ENCODE measurements at regions not wholly inside any gene's neighbourhood (a gene's known extent, or its start where the extent isn't known, plus 50 kb on each side); places are given as distances from the start of the nearest gene placed in this dataset.

- TF ChIP-seq POLR2A (IDR thresholded peaks at IDR 0.05) (no peak), CTCF (IDR thresholded peaks at IDR 0.05) (no peak)
- Histone ChIP-seq H3K36me3 (no peaks in the 10 kb centered on the region), H3K4me3 (no peak overlapping the region), H3K27ac (no peak overlapping the region), H3K4me1 (no peaks in the 10 kb centered on the region), H3K9me3 (no peaks in the 10 kb centered on the region), H3K27me3 (no peaks in the 10 kb centered on the region)
- intact Hi-C loops (cut with DNase I), result no loop called here
- WGBS, 4 donors, result 67 to 74% (median 69%) methylated on average over 2 of the region's 2 CpGs
- DNase-seq (no peak), ATAC-seq (no peak)
Measured at GRCh38 chr4:22187203-22187820, 238.7 kb upstream of the KCNIP4 start.

GRCh38 chr4:22181736-22182135 lies 233.2 kb upstream of the KCNIP4 start:
- ATAC-seq (no peak), DNase-seq (no peak)
- Histone ChIP-seq H3K9me3 (no peaks in the 10 kb centered on the region), H3K27ac (no peak overlapping the region), H3K4me1 (no peaks in the 10 kb centered on the region), H3K27me3 (no peaks in the 10 kb centered on the region), H3K36me3 (no peaks in the 10 kb centered on the region), H3K4me3 (no peak overlapping the region)
- TF ChIP-seq POLR2A (IDR thresholded peaks at IDR 0.05) (no peak), CTCF (IDR thresholded peaks at IDR 0.05) (no peak)
- intact Hi-C loops (cut with DNase I), result no loop called here

- TF ChIP-seq CTCF (IDR thresholded peaks at IDR 0.05), result no peak
- TF ChIP-seq POLR2A (IDR thresholded peaks at IDR 0.05), result no peak
Measured at GRCh38 chr4:22179124-22179874, 230.7 kb upstream of the KCNIP4 start.

GRCh38 chr4:22174640-22175039 lies 226.1 kb upstream of the KCNIP4 start:
- H3K4me3 ChIP-seq, result no peak overlapping the region
- H3K9me3 ChIP-seq, result no peaks in the 10 kb centered on the region
- no peaks in the 10 kb centered on the region for H3K27me3 ChIP-seq
- DNase-seq (no peak), ATAC-seq (no peak)
- H3K36me3 ChIP-seq, result no peaks in the 10 kb centered on the region
- no peak for TF ChIP-seq POLR2A (IDR thresholded peaks at IDR 0.05)
- no peak for TF ChIP-seq CTCF (IDR thresholded peaks at IDR 0.05)
- 62 to 74% (median 69%) methylated on average over 1 of the region's 1 CpG for WGBS, 4 donors
- no peaks in the 10 kb centered on the region for H3K4me1 ChIP-seq
- intact Hi-C loops (cut with DNase I), result no loop called here
- H3K27ac ChIP-seq, result no peak overlapping the region

More at GRCh38 chr4:22179124-22179874, 230.7 kb upstream of the KCNIP4 start:
- Histone ChIP-seq H3K4me1 (no peaks in the 10 kb centered on the region), H3K36me3 (no peaks in the 10 kb centered on the region), H3K27me3 (no peaks in the 10 kb centered on the region), H3K27ac (no peak overlapping the region), H3K9me3 (no peaks in the 10 kb centered on the region), H3K4me3 (no peak overlapping the region)
- 31 to 67% (median 48%) methylated on average over 1 of the region's 1 CpG for WGBS, 4 donors
- ATAC-seq, result no peak
- intact Hi-C loops (cut with DNase I), result no loop called here
- no peak for DNase-seq

Measured in heart left ventricle (tissue), 16 donors.